ENCODE measurements at regions not wholly inside any gene's neighbourhood (a gene's known extent, or its start where the extent isn't known, plus 50 kb on each side); places are given as distances from the start of the nearest gene placed in this dataset.
A peak's percentile ranks its signal among the peaks of the same experiment; 100 is the strongest.

- peak; percentile 51 for DNase-seq (ENCODE audit: low spot score)
Measured at GRCh38 chr22:23522623-23523251, 57.4 kb downstream of the IGLL1 start.

GRCh38 chr22:23521441-23522113 lies 58.5 kb downstream of the IGLL1 start:
- DNase-seq (ENCODE audit: low spot score), result peak; percentile 91

GRCh38 chr22:23520863-23521440 lies 59.1 kb downstream of the IGLL1 start:
- peak; percentile 26 for DNase-seq (ENCODE audit: low spot score)

GRCh38 chr22:23519442-23520157 lies 60.5 kb downstream of the IGLL1 start:
- no peak for DNase-seq (ENCODE audit: low spot score)

GRCh38 chr22:23518376-23519187 lies 61.5 kb downstream of the IGLL1 start:
- DNase-seq (ENCODE audit: low spot score), result peak; percentile 74

DNA sequence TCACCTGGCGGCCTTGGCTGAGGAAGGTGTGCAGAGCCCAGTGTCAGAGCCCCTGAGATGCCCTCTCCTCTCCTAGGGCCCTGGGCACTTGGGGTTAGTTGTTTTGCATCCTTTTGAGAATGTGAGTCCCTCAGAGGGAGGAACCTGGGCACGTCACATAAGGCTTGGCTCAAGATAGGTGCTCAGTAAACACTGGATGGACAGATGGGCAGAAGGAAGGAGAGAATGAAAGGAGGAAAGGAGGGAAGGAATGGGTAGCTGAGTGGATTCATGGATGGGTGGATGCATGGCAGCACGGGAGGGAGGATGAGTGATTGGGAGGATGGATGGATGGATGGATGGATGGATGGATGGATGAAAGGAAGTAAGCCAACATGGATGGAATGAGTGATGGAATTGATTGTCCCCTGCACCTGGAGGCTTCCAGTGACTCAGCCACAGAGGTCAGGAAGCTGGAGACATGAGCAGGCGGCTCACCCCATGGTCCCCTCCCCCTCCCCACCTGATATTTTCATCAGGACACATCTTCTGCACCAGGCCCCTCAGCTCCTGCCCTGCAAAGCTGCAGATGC lies 62.2 kb downstream of the IGLL1 start:
- no peak for DNase-seq (ENCODE audit: low spot score)

DNA sequence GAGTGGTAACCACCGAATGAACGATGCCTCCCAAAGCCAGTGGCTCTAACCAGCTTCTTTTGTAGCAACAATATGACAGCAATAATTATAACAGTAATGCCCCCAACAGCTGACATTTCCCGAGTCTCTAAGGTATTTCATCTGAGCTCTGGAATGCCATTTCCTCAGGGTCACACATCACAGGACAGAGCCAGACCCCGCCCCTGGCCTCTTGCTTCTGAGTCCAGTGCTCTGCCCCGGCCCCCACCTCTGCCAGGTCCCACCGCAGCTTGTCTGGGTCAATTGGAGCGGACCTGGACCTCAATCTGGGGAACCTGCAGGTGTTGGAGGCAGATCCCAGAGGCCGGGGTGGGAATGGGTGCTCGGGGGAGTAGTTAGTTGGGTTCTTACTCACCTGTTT lies 63.8 kb downstream of the IGLL1 start:
- DNase-seq (ENCODE audit: low spot score), result no peak

GRCh38 chr22:23514322-23515038 lies 65.6 kb downstream of the IGLL1 start:
- no peak for DNase-seq (ENCODE audit: low spot score)

DNA sequence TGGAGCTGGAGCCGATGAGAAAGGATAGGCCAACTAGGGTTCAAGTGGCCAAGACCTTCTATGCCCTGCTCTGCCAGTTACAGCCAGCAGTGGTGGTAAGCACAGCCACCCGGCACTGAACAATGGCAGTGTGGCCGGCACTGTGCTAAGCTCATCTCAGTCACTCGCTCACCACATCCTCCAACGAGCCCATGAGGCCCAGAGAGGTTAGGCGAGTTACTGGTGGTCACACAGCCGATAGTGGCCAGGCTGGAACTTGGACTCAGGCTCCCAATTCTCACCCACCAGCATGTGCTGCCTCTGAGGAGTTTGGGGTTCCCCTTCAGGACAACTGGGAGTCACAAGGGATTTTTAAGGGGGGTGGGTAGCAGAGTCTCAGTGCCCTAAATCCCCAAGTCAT lies 66.4 kb downstream of the IGLL1 start:
- DNase-seq (ENCODE audit: low spot score), result no peak

GRCh38 chr22:23513133-23513532 lies 67.0 kb downstream of the IGLL1 start:
- DNase-seq (ENCODE audit: low spot score), result no peak

DNA sequence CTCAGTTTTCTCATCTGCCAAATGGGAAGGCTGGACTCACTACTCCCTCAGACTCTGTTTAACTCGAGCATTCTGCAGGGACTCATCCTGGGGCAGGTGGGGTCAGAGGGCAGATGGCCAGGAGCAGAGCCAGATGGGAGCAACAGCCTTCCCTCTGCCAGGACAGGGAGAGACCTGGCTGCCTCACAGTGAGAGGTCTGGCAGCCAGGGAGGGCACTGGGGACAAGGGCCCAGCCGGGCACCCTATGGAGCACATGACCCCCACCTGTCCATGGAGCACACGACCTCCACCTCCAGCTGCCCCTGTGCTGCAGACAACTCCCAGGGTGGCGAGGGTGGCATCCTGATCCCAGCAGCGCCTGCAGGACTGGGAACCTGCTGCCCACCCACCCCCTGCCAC lies 67.4 kb downstream of the IGLL1 start:
- DNase-seq (ENCODE audit: low spot score), result no peak

GRCh38 chr22:23512348-23512705 lies 67.8 kb downstream of the IGLL1 start:
- DNase-seq (ENCODE audit: low spot score), result no peak

DNA sequence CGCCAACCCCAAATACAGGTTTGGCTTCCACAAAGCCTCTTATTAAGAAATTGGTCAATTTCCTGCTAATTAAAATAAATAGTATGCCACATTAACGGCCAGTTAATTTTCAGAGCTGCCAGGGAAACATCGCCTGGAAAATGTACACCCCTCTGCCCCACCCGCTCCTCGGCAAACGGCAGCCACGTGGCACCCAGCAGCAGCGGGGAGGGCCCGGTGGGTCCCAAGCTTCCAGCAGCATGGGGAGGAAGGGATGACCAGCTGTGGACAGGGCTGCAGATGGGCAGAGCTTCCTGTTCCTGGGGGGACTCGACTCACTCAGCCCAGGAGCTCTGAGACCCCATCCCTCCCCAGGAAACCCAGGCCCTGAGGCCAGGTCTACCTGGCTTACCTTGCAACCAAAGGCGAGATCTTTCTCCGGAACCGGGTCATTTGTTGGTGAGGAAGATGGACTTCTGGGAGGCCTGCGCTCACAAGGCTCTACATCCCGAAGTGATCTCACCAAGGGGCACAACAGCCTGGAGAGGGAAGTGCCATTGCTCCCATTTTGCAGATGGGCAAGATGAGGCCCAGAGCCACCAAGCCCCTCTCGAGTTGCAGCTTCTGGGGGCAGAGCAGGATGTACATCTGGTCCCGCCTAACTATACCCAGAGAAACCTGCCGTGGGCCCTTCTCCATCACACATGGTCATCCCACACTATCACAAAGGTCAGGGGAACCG lies 68.3 kb downstream of the IGLL1 start:
- no peak for DNase-seq (ENCODE audit: low spot score)

DNA sequence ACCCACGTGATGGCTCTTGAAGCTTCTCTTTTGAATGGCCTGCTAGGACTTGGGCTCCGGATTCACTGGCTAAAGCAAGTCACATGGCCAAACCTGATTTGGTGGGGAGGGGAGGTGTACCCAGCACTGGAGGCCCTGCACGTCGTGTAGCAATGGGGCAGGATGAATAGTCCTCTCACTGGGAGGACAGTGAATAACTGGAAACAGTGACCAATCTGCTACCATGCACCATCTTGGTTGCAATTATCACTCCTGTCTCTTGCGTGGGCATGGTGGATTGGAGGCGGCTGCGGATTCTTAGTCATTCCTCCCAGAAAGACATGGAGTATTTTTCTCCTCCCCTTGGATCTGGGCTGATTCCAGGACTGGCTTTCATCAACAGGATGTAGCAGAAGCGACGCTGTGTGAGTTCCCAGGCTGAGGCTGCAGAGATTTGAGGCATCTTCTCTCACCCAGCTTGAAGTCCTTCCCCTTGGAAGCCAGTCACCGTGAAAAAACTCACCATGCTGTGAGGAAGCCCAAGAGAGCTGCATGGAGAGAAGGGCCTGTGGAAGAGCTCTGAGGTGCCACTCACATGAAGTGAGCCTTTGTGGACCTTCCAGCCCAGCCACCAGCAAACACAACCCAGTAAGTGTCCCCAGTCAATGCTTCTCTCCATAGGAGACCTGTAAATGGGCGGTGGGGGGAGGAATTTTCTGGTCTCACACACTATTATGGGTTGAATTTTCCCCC lies 70.4 kb downstream of the IGLL1 start:
- DNase-seq (ENCODE audit: low spot score), result no peak

- DNase-seq (ENCODE audit: low spot score), result no peak
Measured at GRCh38 chr22:23504516-23504915, 75.6 kb downstream of the IGLL1 start.

- no peak for DNase-seq (ENCODE audit: low spot score)
Measured at GRCh38 chr22:23503736-23504440, 76.2 kb downstream of the IGLL1 start.

GRCh38 chr22:23503142-23503541 lies 76.9 kb downstream of the IGLL1 start:
- no peak for DNase-seq (ENCODE audit: low spot score)

GRCh38 chr22:23501708-23502107 lies 78.4 kb downstream of the IGLL1 start:
- no peak for DNase-seq (ENCODE audit: low spot score)

- no peak for DNase-seq (ENCODE audit: low spot score)
Measured at GRCh38 chr22:23501261-23501619, 78.8 kb downstream of the IGLL1 start.

Data from cerebellar cortex (tissue), 1 donor.